Activated naive CD4-positive, alpha-beta T cell (primary cell): ENCODE measurements at regions not wholly inside any gene's neighbourhood (a gene's known extent, or its start where the extent isn't known, plus 50 kb on each side); places are given as distances from the start of the nearest gene placed in this dataset.

Experiments
- DNase-seq, 4 experiments: peaks; one replicate each; lab custom pipeline; 2025; lab: John Stamatoyannopoulos, UW

DNA sequence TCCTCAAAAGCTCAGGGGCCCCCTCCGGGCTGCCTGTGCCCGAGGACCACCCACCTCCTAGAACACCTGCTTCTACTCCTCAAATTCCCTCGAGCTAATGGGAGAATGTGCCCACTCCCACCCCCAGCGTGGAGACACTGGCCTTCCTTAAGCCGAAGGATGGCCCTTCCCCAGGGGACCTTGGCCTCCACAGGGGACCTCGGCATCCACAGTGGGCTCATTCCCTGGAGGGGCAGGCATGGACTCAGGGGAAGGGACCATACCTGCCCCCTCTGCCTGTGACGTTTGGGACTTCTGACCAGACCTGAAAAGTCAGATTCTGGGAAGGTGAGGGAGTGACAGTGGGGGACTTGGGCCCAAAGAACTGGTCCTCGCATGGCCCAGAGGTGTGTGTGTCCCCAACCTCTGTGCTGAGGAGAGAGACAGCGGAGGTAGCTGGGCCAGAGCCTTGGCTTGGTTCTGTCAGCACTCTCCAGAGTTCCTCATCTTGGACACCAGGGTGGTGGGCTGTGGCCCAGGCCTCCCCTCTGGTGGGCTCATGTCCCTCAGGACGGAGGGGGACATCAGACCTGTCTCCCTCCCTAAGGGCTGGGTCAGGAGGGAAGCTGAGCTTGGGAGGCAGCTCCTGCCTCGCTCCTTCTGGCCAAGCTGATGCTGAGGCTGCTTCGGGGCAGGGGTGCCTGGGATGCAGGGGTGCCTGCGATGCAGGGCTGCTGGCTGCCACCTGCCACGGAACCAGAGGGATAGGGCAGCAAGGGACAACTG, 240.4 kb downstream of the HAUS1 start:
- DNase-seq, result no peak

DNA sequence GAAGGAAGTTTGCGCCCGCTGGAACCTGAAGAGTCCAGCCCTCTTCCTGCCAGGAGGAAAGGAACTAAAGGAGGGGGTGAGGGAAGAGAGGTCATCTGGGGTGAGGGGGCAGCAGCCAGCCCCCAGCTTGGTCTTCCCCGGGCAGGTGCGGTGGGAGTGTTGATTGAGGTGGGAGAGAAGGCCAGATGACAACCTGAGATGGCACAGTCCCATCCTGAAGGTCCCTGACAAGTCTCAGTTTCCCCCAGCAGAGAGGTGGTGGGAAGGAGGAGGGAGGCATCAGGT, 240.9 kb downstream of the HAUS1 start:
- no peak for DNase-seq

DNA sequence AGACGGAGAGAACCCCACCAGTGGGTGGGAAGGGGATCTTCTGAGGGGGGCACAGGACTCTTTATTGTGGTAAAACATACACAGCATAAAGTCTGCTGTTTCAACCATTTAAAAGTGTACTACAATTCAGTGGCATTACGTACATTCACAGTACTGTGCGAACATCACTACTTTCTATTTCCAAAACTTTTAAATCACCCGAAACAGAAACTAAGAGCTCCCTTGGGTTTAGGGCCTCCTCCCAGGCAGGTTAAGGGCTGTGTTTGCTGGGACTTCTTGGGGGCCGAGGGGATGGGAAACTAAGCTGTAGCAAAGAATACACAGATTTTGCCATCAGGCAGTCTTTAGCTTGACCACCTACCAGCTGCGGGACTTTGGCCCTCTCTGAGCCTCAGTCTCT, 242.0 kb downstream of the HAUS1 start:
- no peak for DNase-seq

- DNase-seq, result no peak
These were observed 242.9 kb downstream of the HAUS1 start for GRCh38 chr18:46346896-46347630.

DNA sequence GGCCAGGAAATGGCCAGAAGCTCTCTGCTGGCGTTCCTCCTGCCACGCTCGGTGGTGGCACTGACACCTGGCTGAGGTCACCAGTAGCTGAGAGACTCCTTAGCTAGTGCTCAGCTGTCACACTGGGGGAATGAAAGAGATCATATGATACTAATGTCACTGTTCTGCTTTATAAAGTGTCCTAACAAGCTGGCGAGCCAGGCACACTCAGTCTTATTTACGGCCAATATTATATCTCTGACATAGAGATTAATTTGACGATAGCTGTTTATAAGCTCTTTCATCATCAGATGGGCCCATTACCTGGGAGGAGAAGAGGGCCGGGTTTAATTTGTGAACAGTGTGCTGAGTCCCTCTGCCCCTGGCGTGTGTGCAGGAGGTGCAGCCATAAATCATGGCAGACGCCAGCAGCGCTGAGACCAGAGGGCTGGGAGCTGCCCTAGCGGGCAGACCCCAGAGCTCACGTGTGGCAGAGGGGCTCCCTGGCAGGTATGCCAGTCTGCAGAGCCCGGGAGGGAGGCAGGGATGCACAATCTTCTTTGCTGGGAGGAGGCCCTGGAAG, 246.5 kb downstream of the HAUS1 start:
- no peak for DNase-seq

DNA sequence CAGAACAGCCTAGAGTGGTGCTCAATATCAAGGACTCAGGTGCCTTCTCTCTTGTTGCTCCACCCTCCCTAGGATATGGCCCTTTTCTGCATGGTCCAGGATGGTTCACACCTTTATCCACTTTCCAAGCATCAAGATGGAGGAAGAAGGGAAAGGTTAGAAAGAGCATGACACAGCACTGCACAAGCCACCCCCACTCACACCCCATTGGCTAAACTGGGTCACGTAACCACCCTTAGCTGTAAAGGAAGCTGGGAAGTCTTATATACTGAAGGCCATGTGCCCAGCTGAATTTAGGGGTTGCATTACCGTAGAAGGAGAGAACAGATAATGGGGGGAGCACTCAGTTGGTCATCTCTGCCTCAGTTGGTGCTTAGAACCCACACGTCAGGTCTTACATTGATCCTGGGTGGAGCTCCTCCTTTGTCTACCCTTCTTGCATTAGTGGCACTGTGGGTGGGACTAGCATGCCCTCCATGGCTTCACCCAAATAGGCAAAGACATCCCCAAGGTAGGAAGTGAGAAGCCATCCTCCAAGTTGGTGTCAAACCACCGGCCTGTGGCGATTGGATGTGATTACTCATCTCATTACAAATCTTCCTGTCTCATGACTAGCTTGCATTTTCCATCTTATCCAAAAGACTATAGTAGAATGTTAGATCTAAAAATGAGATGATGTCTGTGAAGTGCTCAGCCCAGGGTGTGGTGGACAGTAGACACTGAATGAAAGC, 248.5 kb downstream of the HAUS1 start:
- no peak for DNase-seq

DNA sequence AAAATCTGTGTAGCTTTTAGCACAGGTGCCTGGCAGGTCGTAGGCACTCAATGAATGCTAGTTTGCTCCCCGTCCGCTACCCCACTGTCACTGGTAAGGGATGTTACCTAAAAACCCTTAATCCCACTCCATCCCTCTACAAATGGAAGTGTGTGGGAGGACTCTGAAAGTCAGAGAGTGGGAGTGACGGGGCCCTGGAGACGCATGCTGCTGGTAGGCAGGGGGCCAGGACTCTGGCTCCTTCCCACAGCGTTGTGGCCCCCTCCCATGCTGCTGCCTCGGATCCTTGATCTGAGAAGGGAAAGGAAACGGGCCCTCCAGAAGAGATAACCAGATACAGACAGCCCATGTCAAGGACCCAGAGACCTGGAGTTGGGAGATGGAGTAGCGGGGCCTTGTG, 249.3 kb downstream of the HAUS1 start:
- no peak for DNase-seq

GRCh38 chr18:46356278-46357033, 252.3 kb downstream of the HAUS1 start:
- no peak for DNase-seq

GRCh38 chr18:46360102-46360699, 256.0 kb downstream of the HAUS1 start:
- no peak for DNase-seq

- no peak for DNase-seq
These were observed 256.7 kb downstream of the HAUS1 start for GRCh38 chr18:46360866-46361265.

DNA sequence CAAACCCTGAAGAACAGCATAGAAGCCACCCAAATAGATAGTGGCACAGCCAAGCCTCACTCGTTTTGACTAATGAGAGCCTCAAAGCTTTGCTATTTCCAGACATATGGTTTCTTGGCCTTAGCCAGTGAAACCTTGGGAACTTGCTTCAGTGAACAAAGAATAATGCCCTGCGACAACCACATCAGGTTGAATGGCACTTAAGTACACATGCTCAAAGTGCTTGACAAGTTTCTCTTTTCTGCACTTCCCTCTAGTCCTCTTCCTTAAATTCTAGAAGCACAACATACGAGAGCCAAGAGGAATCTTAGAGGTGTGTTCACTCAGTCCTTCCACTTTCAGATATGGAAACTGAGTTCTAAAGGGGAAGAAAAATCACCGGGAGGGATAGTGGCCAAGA, 258.3 kb downstream of the HAUS1 start:
- no peak for DNase-seq

- no peak for DNase-seq
These were observed 259.9 kb downstream of the HAUS1 start for GRCh38 chr18:46364048-46364447.

DNA sequence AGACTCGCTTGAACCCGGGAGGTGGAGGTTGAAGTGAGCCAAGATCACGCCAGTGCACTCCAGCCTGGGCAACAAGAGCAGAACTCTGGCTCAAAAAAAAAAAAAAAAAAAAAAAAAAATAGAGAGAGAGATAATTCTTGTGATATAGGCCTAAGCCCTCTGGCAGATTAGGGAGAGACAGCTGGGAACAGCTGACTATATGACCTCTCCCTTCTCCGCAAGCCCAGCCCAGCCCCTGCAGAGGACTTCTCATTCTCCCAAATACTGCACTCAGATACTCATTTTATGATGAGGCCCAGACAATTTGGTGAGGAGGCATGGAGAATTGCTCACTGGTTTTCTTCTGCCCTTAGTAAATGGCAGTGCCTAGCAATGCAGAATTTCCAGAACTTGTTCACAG, 262.0 kb downstream of the HAUS1 start:
- DNase-seq, result no peak

DNA sequence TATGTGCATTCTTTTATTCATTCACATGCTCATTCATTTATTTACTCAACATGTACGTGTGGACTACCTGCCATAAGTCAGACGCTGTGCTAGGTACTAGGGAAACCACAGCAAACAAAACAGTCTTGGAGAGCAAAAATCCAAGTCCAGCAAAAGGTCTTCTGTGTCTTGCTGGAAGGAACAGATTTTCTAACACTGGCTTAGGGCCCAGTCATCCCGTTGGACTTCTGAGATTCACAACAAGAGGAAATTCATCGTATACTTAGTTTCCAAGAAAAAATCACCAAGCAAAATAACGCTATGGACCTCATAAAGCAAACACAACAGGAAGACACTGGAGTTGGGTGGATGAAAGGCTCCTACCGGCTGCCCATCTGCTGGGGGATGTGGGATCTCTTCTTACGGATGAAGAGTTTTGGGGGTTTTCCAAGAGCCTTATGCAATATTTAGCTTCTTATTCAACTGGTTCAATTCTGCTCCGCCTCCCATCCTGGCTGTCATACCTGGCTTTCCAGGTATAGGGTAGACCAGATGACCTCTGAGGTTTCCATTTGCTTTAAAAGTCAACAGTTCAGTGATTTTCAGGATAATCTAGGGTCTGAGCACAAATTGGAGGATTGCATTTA, 262.7 kb downstream of the HAUS1 start:
- no peak for DNase-seq

DNA sequence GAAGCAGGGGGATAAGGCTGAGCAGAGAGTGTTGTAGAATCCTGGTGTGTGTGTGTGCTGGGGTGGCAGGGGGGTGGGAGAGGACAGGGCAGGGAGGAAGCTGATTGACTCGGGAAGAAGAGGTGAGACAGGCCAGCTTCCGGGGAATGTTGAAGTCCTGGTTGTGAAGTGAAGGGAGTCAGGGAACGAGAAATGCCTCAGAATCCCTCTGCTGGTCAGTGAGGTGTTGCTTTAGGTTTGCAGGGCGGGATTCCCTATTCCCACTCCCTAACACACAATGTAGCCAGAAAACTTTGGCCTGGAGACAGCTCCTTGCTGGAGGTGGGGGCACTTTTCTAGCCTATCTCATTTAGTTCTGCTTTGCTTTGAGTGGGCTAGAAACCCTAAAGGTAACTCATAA, 265.1 kb downstream of the HAUS1 start:
- DNase-seq, result no peak

DNA sequence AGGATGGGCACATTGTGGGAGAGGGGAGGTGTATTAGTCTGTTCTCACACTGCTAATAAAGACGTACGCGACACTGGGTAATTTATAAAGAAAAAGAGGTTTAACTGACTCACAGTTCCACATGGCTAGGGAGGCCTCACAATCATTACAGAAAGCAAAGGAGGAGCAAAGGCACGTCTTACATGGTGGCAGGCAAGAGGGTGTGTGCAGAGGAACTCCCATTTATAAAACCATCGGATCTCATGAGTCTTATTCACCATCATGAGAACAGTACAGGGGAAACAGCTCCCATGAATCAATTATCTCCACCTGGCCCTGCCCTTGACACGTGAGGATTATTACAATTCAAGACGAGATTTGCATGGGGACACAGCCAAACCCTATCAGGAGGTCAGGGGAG, 266.7 kb downstream of the HAUS1 start:
- no peak for DNase-seq

- DNase-seq, result no peak
These were observed 268.5 kb downstream of the HAUS1 start for GRCh38 chr18:46372670-46373069.

DNA sequence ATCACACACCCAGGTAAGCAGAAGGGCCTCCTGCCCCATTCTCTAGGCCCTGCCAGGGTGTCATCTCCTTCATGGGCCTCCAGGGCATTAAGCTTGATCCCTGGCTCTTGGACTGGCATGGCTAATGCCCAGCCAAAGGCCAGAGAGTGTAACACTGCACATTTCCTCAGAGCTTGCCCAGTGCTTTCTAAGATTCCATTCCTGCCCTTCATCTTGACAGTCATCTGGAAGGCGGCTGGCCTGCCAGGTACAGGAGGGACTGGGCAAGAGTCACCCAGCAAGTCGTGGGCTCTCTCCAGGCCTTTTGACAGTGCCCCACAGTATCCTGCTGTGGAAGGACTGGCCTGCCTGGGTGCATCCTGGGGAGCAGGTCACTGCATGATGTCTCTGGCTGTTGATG, 268.9 kb downstream of the HAUS1 start:
- DNase-seq, result no peak

GRCh38 chr18:46373791-46374190, 269.6 kb downstream of the HAUS1 start:
- DNase-seq, result no peak

DNA sequence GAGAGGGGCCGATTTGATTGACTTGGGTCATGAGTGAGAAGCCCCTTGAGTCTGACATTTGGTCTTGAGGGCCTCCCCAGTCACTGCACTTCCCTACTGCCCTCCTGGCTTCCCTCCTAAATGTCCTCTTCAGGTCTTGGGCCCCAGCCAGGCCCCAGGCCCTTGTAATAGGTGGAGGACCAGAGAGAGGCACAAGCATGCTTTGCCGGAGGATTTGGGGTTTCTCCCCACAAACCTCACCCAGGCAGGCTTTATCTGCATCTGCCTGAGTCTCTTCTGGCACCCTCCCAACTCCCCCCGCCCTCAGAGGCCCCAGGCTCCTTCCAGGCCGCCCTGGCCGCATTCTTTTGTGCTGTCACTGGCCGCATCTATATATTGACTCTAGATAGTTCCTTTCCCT, 270.7 kb downstream of the HAUS1 start:
- DNase-seq, result no peak

DNA sequence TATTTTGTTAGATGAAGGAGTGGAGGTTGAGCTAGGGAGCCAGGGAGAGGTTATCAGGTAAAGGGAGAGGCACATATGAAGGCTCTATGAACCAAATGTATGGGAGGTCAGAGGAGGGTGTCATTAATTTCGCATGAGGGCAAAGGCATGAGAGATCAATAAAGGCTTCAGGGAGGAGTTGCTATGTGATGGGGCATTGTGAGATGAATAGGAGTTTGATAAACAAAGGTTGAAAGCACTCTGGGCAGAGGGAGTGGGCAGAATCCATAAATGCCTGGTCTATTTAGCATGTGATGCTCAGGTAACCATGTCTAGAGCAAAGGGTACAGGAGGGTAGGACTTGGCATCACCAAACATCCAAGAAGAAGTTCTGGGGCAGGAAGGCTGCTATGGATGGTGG, 273.4 kb downstream of the HAUS1 start:
- DNase-seq, result no peak
